NCI-H2081 treated with DMSO at 0.1 percent for 48 hours (cell line): ENCODE measurements at regions not wholly inside any gene's neighbourhood (a gene's known extent, or its start where the extent isn't known, plus 50 kb on each side); places are given as distances from the start of the nearest gene placed in this dataset.

Experiments used
- DNase-seq: peaks from one replicate; lab custom pipeline; 2025; lab: John Stamatoyannopoulos, UW

DNA sequence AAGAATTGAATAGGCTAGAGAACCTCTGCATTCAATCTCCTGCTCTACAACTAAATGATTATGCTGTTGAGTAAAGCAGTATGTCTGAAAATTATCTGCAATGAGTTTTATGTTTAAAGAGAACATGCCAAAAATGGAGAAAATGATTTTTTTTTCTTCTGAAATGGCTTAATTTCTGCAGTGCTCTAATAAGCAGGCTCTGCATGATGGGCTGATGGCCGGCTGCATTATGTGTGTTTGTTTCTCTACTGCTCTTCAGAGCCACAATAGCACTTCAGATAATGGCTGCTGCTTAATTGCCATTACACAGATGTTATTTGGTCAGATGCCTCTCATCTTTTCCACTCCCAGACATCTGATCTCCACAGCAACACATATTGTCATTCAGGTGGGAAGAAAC is 286.4 kb upstream of the DMAC1 start:
- DNase-seq, result no peak

- DNase-seq, result no peak
Measured at GRCh38 chr9:8078641-8079140, 279.1 kb upstream of the DMAC1 start.

- no peak for DNase-seq
Measured at GRCh38 chr9:8074713-8075286, 275.2 kb upstream of the DMAC1 start.

DNA sequence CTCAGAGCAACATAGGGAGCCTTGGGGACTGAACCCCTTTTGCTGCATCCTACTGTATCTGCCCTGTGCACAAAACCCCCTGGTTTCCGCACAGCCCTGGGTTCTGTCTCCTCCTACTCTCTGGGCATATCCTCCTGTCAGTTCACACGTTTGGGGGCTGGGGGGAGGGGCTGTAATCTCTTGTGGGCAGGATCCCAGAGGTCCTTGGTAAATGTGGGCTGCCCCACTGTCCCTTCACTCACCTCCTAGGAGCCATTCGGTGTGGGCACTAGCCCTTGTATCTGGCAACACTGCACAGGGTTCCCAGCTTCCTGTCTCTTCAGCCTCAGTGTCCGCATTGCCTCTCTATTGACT is 271.8 kb upstream of the DMAC1 start:
- no peak for DNase-seq

- DNase-seq, result no peak
Measured at GRCh38 chr9:8070779-8071444, 271.3 kb upstream of the DMAC1 start.

DNA sequence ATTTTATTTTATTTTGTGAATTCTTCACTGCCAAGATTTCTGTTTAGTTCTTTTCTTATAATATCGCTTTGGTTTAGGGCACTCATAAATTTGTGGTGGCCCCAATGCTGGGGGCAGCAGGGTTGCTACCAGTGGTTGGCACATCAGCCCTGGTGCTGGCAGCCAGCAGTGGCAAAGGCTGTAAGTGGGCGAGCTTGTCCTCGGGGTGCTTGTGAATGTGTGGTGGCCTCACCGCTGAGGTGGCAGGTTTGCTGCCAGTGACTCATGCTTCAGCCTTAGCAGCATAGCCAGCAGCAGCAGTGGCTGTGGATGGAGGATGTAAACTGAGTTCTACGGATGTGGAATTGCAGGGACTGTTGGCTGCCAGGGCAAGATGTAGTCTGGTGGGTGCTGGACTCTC is 262.9 kb upstream of the DMAC1 start:
- DNase-seq, result no peak

GRCh38 chr9:8053501-8053900 is 253.9 kb upstream of the DMAC1 start:
- no peak for DNase-seq

DNA sequence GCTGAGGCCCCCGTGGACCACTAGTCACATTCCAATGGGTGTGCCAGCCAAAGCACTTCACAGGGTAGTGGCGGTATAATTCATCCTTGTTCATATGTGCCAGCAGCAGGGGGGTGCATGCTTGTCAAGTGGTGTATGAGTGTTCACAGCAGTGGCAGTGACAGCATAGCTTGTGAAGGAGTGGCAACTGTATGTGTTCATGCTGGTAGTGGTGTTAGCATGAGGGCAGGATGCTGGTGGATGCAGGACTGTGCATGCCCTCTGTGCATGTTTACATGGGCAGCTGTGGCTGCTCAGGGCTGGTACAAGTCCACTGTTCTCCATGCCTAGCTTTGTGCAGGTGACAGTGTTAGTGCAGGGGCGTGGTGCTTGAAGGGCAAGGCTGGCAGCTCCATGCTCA is 253.4 kb upstream of the DMAC1 start:
- DNase-seq, result no peak

DNA sequence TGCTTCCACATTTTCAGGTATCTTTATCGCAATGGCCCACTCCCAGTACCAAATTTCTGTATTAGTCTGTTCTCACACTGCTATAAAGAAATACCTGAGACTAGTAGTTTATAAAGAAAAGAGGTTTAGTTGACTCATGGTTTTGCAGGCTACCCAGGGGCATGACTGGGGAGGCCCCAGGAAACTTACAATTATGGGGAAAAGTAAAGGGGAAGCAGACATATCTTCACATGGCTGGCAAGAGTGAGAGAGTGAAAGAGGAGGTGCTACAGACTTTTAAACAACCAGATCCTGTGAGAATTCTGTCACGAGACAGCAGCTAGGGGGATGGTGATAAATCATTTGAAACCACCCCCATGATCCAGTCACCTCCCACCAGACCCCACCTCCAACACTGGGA is 238.2 kb upstream of the DMAC1 start:
- DNase-seq, result no peak

GRCh38 chr9:8036914-8037524 is 237.4 kb upstream of the DMAC1 start:
- DNase-seq, result no peak

DNA sequence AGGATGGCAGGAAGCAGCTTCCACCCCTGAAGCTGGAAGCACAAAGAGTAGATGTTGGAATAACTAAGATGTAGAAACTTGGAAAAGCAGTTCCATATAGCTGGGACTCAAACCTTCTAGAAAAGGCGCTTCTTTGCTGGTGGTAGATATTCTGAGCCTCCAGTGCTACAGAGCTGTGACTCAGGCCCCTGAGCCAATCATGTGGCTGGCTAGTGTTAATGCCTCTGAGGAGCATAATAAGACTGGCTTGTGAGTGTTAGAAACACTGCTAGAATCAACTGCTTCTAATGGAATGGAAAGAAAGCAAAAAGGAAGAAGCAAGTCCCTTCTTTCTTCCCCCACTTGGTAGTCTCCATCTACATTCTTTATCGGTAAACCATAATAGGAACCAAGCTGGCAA is 234.2 kb upstream of the DMAC1 start:
- no peak for DNase-seq

- DNase-seq, result no peak
Measured at GRCh38 chr9:8030095-8030494, 230.5 kb upstream of the DMAC1 start.

DNA sequence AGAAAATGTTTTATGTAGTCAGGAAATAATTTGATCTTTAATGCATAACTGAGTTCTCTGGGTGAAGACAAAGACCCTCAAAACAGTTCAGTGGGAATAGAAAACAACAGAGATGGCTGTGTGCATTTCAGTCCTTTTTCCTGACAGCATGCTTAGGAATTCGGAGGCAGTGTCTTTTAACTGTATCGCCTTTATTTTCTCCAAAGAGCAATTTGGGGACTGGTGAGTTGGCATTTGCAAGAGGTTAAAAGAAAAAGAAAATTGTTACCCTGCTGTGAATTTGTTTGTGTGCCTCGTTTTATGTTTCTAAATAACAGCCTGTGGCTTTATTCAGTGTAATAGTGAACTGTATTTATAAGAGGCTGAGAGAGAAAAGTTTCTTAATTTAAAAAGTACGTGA is 227.8 kb upstream of the DMAC1 start:
- no peak for DNase-seq

DNA sequence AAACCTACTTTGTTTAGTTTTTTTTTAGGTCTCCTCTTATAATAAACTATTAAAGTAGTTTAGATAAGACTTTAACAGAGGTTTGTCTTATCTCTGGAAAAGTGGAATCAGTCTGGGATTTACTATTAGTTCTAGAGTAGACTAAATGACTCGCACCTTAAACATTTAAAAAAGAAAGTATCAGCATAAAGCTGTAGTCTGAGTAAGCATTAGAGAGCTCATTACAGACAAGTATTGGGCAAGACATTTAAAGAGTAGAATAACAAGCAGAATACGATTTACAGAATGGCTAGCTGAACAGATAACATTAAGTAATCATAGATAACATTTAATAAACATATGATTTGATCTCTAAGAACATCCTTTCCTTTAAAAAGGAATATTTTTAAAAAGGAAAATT is 226.0 kb upstream of the DMAC1 start:
- no peak for DNase-seq

GRCh38 chr9:8020186-8020585 is 220.6 kb upstream of the DMAC1 start:
- no peak for DNase-seq

DNA sequence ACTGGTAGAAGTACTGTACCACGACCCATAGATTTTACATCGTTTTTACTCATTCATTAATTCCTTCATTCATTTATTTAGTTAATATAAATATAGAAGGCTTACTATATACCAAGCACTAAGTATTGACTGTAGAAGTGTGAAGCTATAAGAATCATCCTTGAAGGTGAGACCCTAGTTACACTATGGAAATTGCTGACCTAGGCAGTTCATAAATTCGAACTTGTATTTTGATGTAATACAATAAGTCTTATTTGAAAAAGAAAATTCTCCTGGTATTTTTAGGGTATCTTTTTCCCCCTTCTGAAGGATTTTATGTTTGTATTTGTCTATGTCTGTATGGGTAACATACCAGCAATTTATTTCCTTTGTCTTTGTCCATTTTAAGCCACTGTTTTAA is 220.1 kb upstream of the DMAC1 start:
- no peak for DNase-seq

DNA sequence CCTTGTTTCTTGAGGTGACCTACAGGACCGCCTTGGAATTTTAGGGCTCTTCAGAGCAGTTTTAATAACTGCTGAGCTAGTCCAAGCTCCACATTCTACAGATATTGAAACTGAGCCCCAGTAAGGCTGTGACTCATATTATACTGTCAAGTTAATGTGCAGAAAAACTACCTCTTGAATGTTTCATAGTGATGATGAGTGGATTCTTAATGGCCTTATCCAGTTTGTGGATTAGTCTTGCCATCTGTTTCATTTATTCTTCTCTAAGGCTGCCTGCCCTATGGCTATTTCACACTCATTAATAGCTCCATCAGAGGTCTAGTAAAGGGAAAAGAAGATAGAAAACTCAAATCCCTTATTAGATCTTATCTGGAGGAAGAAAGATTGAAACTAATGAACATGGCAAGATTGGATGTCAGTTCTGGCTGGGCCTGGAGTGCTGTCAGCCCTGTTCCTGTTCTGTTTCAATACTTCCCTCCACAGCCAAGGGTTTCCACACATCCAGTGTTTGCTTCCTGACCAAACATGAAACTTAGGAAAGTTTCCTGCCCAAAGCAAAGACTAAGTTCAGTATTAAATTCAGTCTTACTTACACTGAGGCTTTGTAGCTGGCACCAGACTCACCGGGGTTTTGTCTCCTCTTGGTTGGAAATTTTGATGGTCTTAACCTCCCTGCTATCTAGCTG is 215.6 kb upstream of the DMAC1 start:
- DNase-seq, result no peak

DNA sequence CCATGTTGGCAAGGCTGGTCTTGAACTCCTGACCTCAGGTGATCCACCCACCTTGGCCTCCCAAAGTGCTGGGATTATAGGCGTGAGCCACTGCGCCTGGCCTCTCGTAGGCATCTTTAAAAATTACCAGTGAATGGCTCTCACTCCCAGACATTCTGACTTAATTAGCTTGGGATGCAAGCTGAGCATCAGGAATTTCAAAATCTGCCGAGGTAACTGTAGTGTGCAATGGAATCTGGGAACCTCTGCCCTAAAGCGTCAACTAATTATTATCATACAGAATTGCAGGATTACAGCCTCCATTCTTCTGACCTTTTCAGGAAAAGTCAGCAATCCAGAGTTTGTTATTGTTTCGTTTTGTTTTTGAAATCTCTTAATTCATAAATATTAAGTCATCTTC is 213.4 kb upstream of the DMAC1 start:
- DNase-seq, result no peak

- DNase-seq, result peak; percentile 42
Measured at GRCh38 chr9:8011974-8012373, 212.4 kb upstream of the DMAC1 start.

DNA sequence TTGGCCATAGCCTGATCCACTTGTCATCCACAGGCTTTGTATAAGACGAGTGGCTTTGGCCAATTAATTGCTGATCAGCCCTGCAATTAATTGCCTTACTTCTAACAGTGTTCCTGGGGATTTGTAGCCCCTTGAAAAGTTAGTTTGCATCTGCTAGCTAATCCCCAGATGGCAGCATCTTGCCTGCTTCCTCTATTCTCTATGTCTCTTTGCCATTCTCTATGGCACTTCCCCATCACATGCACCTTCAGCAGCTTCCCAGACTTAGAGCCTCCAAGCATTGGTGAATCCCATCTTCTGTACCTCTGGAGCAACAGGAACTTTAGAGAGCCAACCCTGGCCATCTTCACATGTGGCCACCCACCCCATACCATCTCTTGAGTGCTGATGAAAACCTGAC is 197.0 kb upstream of the DMAC1 start:
- no peak for DNase-seq

DNA sequence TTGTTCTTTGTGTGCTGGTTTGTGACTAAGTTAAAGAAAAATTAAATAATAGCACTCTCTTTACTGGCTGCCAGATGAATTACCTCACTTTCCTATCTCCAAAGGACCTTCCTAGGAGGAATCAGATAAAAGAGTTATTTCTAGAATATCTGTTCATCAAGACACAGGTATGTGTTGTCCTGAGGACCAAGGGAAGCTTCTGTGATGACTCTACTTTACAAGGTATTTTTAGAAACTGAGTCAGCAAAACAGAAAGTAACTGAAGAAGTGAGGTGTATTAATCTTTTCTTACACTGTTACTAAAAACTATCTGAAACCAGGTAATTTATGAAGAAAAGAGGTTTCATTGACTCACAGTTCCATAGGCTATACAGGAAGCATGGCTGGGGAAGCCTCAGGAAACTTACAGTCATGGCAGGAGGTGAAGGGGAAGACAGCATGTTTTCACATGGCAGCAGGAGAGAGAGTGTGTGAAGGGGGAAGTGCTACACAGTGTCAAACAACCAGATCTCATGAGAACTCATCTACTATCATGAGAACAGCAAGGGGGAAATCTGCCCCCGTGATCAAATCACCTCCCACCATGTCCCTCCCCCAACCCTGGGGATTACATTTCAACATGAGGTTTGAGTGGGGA is 189.2 kb upstream of the DMAC1 start:
- no peak for DNase-seq

- DNase-seq, result no peak
Measured at GRCh38 chr9:7984692-7985091, 185.1 kb upstream of the DMAC1 start.

GRCh38 chr9:7984203-7984602 is 184.6 kb upstream of the DMAC1 start:
- no peak for DNase-seq
